Kidney (tissue), 13 donors: ENCODE measurements at regions not wholly inside any gene's neighbourhood (a gene's known extent, or its start where the extent isn't known, plus 50 kb on each side); places are given as distances from the start of the nearest gene placed in this dataset.

ENCODE experiments used
- DNase-seq, 5 donors: peaks; one replicate each; pipeline ENCODE4 v3.0.0-alpha.2; 2013 to 2020
- FAIRE-seq: peaks from 2 replicates; lab custom pipeline; 2012; peaks lifted over from hg19 to GRCh38; lab: Jason Lieb, UNC
- H3K27ac ChIP-seq, 2 donors: one replicate each; pipeline ENCODE4 v1.7.0; 2013; ENCODE audit warnings: low read depth in 2 of 2, low read length in 2 of 2, inconsistent platforms in 1 of 2
- H3K27me3 ChIP-seq: one replicate; pipeline ENCODE4 v1.7.1; 2013; ENCODE audit warnings: low read length, inconsistent platforms; ENCODE audit not compliant: control insufficient read depth, insufficient read depth
- H3K36me3 ChIP-seq, 3 donors: one replicate each; pipeline versions ENCODE4 v1.7.0 to v1.7.1; 2013; ENCODE audit warnings: low read length in 3 of 3, control low read depth in 1 of 3, inconsistent platforms in 1 of 3; ENCODE audit not compliant: insufficient read depth in 3 of 3, control insufficient read depth in 2 of 3
- H3K4me1 ChIP-seq, 3 donors: one replicate each; pipeline versions ENCODE4 v1.7.0 to v1.7.1; 2013; ENCODE audit warnings: low read length in 3 of 3, inconsistent platforms in 1 of 3, low read depth in 1 of 3; ENCODE audit not compliant: control insufficient read depth in 2 of 3, insufficient read depth in 2 of 3
- H3K4me3 ChIP-seq, 3 donors: one replicate each; pipeline versions ENCODE4 v1.7.0 to v1.8.1; 2013; ENCODE audit warnings: low read length in 3 of 3, control low read depth in 1 of 3, inconsistent platforms in 1 of 3
- H3K9ac ChIP-seq, 3 donors: one replicate each; pipeline versions ENCODE4 v1.7.0 to v1.7.1; 2013; ENCODE audit warnings: low read length in 3 of 3, control low read depth in 1 of 3, inconsistent platforms in 1 of 3
- H3K9me3 ChIP-seq, 3 donors: one replicate each; pipeline versions ENCODE4 v1.7.0 to v1.7.1; 2013; ENCODE audit warnings: low read length in 3 of 3, control low read depth in 1 of 3, inconsistent platforms in 1 of 3; ENCODE audit not compliant: control insufficient read depth in 2 of 3, insufficient read depth in 1 of 3
- CTCF ChIP-seq: IDR thresholded peaks from 3 replicates; pipeline ENCODE4 v1.5.1; 2012; ENCODE audit warnings: mild to moderate bottlenecking, moderate library complexity, borderline replicate concordance; ENCODE audit not compliant: insufficient read depth; ENCODE audit errors: extremely low read depth
- intact Hi-C: fragments of 100-400 bp; cut with DNase I; formaldehyde crosslinking; loops from one replicate; pipeline ENCODE4 v1.11.1; 2022
- donor health status: control.
- donor health status: control.
- donor health status: control.
- donor health status: control.
- donor health status: control.
- donor health status: DM: yes; HTN: yes; CAD: no.
- donor health status: Normal renal cell carcinoma (clear cell type).

- Histone ChIP-seq H3K4me3 (no peak overlapping the region), H3K9ac (no peak overlapping the region), H3K27ac (no peak overlapping the region), H3K9me3 (no peaks in the 10 kb centered on the region), H3K27me3 (no peaks in the 10 kb centered on the region), H3K4me1 (no peaks in the 10 kb centered on the region), H3K36me3 (no peaks in the 10 kb centered on the region)
- no peak for DNase-seq
- no peak for TF ChIP-seq CTCF
- intact Hi-C loops: no loop called here
- FAIRE-seq: no peak
Measured at GRCh38 chr5:85096421-85096820, 711.7 kb upstream of the EDIL3 start.

GRCh38 chr5:85108471-85108870, 723.8 kb upstream of the EDIL3 start:
- no peak overlapping the region for H3K27ac ChIP-seq
- intact Hi-C loops: no loop called here
- no peak overlapping the region for H3K9ac ChIP-seq
- H3K36me3 ChIP-seq: no peaks in the 10 kb centered on the region
- no peak for DNase-seq
- FAIRE-seq: no peak
- TF ChIP-seq CTCF: no peak
- no peaks in the 10 kb centered on the region for H3K4me1 ChIP-seq
- H3K4me3 ChIP-seq: no peak overlapping the region
- H3K27me3 ChIP-seq: no peaks in the 10 kb centered on the region
- H3K9me3 ChIP-seq: no peaks in the 10 kb centered on the region

- intact Hi-C loops: no loop called here
- H3K27ac ChIP-seq: no peak overlapping the region
- no peaks in the 10 kb centered on the region for H3K36me3 ChIP-seq
- no peaks in the 10 kb centered on the region for H3K4me1 ChIP-seq
- H3K9ac ChIP-seq: no peak overlapping the region
- FAIRE-seq: no peak
- H3K27me3 ChIP-seq: no peaks in the 10 kb centered on the region
- no peak for DNase-seq
- no peak for TF ChIP-seq CTCF
- no peak overlapping the region for H3K4me3 ChIP-seq
- H3K9me3 ChIP-seq: no peaks in the 10 kb centered on the region
Measured at GRCh38 chr5:85109616-85110015, 724.9 kb upstream of the EDIL3 start.

- H3K4me1 ChIP-seq: no peaks in the 10 kb centered on the region
- H3K27ac ChIP-seq: no peak overlapping the region
- H3K9ac ChIP-seq: no peak overlapping the region
- FAIRE-seq (no peak), DNase-seq (no peak)
- H3K27me3 ChIP-seq: no peaks in the 10 kb centered on the region
- H3K4me3 ChIP-seq: no peak overlapping the region
- intact Hi-C loops: no loop called here
- H3K36me3 ChIP-seq: no peaks in the 10 kb centered on the region
- TF ChIP-seq CTCF: no peak
- H3K9me3 ChIP-seq: no peaks in the 10 kb centered on the region
Measured at GRCh38 chr5:85132269-85132668, 747.6 kb upstream of the EDIL3 start.
